HG02981 (cell line): ENCODE measurements at regions not wholly inside any gene's neighbourhood (a gene's known extent, or its start where the extent isn't known, plus 50 kb on each side); places are given as distances from the start of the nearest gene placed in this dataset.

Source experiments
- ATAC-seq: cut with Tn5 transposase; IDR thresholded peaks from one replicate; pipeline ENCODE4 v1.9.1; 2021; ENCODE audit warnings: mild to moderate bottlenecking, moderate library complexity; ENCODE audit not compliant: unreplicated experiment

DNA sequence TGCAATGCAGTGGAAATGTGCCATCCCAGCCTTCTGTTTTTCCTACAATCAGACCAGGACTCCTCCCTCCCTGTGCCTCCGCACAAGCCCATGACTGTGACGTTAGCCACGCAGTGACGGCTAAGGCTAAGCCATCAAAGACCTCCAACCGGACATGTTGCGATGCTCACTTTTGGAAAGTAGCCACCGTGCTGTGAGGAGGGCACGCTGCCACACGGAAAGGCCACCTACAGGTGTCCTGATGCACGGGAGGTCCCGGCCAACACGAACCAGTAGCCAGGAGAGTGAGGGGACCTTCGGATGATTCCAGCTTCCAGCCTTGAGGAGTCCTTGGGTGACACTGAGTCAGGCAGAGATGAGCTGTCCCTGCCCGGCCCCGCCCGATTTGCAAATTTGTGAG lies 53.9 kb downstream of the FOXL1 start:
- no peak for ATAC-seq

GRCh38 chr16:86632944-86633343 lies 54.6 kb downstream of the FOXL1 start:
- no peak for ATAC-seq

DNA sequence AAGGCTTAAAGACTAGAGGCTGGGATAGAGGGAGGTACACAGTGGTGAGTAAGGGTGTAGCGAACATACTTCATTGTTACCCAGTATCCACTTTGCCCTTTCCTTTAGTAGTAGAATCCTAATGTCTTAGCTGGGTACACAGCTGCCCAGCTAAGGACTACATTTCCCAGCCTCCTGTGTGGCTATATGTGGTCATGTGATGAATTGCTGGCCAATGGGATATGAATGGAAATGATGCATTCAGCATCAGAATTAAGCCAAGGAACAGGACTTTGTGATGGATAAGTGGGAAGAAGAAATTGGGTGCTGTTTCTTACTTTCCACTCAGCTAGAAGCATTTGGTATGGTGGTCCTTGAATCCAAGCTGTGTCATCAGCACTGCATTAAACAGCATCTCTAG lies 55.9 kb downstream of the FOXL1 start:
- ATAC-seq, result no peak

GRCh38 chr16:86635176-86635876 lies 57.0 kb downstream of the FOXL1 start:
- ATAC-seq, result no peak

DNA sequence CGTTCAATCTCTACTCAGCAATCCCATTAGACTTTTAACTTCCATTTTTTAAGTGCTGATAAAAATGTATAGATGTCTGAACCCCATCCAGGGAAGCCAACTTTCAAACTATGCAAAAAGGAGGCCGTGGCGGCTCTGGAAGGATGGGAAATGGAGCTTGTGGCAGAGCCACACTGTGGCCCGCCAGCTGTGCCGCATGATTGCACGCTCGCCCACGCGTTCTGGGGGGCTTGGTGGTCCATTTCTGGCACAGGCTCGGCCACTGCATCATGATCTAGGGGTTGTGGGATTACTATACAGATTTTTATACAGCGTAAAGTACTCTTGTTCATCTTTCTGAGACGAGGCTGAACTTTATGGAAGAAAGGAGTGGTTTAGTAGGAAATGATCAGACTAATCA lies 57.6 kb downstream of the FOXL1 start:
- ATAC-seq, result no peak

GRCh38 chr16:86637744-86638143 lies 59.4 kb downstream of the FOXL1 start:
- ATAC-seq, result no peak

DNA sequence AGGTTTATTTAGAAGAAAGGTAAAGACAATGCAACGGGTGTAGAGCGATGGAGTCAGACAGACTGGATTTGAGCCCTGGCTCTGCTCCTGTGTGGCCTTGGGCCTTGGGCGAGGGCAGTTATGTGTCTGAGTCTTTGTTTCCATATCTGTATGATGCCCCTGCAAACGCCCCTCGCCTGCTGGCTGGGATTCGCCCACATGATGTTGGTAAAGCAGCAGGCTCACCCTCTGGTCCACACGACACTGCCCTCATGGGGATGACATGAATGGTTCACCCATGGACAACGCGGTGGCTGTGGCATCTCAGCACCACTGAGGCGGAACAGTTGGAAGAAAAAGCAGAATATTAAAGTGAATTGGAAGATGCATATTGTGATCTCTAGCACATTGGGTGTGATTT lies 60.3 kb downstream of the FOXL1 start:
- no peak for ATAC-seq

- ATAC-seq, result no peak
Measured at GRCh38 chr16:86639354-86639753, 61.0 kb downstream of the FOXL1 start.

- ATAC-seq, result no peak
Measured at GRCh38 chr16:86640265-86640843, 62.0 kb downstream of the FOXL1 start.

GRCh38 chr16:86642087-86642486 lies 63.7 kb downstream of the FOXL1 start:
- ATAC-seq, result no peak

GRCh38 chr16:86643671-86644070 lies 65.3 kb downstream of the FOXL1 start:
- ATAC-seq, result no peak

DNA sequence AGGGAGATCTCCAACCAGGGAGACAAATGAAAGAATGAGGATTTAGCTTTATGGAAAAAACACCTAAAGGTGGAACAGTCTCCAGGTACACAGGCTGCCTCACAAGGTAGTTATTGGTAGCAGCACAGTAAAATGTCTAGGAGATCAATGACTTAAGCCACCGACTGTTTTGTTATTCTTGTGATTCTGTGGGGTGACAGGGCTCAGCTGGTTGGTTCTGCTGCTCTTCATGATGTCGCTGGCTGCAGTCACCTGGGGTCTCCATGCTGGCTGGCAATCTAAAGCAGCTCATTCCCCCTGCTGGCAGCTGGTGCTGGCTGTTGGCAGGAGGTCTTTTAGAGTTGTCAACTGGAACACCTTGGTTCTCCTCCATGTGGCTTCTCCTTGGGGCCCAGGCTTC lies 69.2 kb downstream of the FOXL1 start:
- no peak for ATAC-seq

GRCh38 chr16:86649875-86650274 lies 71.5 kb downstream of the FOXL1 start:
- ATAC-seq, result no peak

DNA sequence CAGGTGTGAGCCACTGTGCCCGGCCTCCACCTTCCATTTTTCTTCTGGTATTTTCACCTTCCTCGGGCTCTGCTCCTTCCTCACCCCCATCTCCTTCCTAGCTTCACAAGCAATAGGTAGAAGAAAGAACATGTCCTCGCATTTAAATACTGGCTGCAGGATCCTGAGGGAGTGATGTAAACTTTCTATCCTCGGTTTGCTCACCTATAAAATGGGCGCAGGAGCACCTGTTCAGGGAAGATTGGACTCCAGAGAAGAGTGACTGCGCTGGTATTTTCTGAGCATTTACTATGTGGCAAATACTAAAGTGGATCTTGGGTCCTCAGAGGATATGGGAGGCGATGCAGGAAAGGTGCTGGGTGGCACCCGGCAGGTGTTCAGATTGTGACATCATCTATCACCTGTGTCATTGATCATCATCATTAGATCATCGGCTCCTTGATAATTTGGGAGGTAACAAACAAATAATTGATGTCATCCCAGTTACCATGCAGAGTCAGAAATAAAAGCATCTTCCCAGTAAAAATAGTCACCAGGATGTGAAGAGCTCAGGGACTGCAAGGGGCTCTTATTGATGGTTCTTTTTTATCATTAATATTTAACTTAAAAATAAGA lies 72.8 kb downstream of the FOXL1 start:
- no peak for ATAC-seq

DNA sequence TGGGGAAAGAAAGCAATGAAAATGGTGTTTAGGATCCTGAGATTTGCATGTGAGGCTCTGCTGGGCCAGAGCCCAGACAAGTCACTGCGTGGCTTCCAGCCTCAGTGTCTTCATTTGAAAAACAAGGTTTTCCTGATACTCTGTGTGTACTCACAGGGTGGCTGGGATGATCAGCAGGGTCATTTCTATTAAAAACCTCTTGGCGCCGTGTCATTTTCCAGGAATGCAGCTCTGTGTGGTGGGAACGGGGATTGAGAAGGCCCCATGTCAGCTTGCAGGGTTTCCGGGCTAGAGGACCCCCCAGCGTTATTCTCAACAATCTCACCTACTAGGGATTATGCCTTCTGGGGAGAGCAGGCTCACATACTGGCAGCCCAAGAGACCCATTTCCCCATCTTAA lies 73.5 kb downstream of the FOXL1 start:
- ATAC-seq, result no peak

GRCh38 chr16:86653285-86654006 lies 75.1 kb downstream of the FOXL1 start:
- no peak for ATAC-seq

DNA sequence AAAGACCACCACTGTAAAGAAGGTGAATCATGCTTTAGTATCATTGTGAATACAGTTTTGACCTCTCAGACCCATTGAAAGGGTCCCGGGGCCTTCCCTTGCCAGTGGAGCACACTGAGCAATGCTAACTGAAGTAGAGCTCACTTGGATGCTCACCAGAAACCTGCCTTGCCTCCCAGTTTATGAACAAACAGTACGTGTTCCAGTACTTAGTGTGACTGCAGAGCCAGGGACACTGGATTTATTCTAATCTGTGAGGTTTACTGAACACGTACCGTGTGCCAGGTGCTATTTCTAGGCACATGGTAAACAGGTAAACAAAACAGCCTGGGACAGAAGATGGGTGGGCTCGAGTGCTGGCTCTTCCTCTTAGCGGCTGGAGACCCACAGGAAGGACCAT lies 79.6 kb downstream of the FOXL1 start:
- no peak for ATAC-seq

GRCh38 chr16:86660623-86661022 lies 82.3 kb downstream of the FOXL1 start:
- ATAC-seq, result no peak

DNA sequence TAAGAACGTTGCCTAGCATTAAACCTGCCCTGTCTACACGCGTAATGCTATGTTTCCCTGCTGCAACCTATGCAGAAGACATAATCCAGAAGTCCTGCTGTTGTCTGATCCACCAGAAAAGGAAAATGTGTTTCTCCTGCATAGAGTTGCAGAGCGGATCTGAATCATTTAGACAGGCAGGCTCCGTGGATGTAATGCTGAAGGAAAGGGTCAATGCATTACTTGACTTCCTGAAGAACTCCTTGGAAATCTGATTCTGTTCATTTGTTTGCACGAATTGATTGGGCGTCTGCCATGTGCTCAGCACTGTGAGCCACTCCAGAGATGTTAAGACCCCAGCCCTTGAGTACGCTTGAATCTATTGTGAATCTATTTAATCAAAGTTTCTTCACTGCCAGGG lies 83.4 kb downstream of the FOXL1 start:
- ATAC-seq, result no peak

DNA sequence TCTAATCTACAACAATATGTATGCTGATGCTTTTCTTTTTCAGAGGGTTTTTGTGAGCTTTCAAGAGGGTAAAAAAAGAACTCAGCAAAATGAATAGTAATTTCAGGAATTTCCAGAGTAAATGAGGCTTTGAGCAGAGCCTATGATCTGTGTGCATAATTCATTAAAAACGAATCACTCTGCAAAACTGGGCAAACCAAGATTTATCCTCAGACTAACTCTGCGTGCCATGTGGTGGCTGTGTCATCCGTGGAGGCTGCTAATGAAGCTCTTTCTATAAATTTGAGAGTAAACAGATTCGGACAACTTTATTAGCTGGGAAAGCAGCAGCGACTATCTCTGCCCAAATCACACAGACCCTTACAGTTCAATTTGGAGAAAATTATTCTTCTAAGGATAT lies 83.8 kb downstream of the FOXL1 start:
- ATAC-seq, result no peak

GRCh38 chr16:86662740-86663139 lies 84.4 kb downstream of the FOXL1 start:
- ATAC-seq, result no peak
